GM19463 (cell line): ENCODE measurements at regions not wholly inside any gene's neighbourhood (a gene's known extent, or its start where the extent isn't known, plus 50 kb on each side); places are given as distances from the start of the nearest gene placed in this dataset.
"Not testable (repeated sequence)": the region's sequence is repeated elsewhere in the genome, so short reads cannot be mapped to it uniquely, and the experiment has no call there.

Source experiments
- ATAC-seq: cut with Tn5 transposase; IDR thresholded peaks from one replicate; pipeline ENCODE4 v1.9.1; 2021; ENCODE audit warnings: mild to moderate bottlenecking, moderate library complexity; ENCODE audit not compliant: unreplicated experiment

DNA sequence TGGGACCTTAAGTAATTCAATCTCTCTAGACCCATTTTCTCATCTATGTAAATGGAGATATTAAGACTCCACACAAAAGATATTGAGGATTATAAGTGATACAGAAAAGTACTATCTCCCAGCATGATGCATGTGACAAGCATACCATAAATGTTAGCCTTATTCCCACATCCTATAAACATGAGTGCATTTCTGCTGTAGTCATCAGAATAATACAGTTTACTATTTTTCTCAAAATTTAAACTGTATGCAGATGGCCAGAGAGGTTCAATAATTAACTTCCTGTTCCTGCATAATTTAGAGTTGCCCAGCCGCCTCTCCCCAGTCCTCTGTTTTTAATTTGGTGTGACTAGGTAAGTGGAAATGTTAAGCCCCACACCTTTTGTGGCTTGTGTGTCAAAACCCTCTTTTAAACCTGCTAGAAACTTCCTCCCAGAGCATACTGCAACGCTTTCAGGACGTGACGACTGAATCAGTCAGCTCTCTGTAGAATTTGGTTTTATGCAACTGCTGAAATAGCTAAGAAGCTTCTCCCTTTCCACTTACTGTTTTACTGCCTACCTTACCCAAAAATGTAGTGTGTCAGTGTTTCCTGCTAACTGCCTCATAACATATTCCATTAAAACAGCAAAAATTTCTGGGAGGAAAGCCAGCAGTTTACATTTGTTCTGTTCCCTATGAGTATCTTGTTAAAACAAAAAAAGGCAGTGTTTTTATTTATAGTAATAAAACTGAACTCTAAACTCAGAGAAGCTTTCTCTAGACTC is 1037.9 kb downstream of the EPHA3 start:
- ATAC-seq = no peak

GRCh38 chr3:90180096-90180495 is 1072.7 kb downstream of the EPHA3 start:
- no peak for ATAC-seq

- no peak for ATAC-seq
Observed at GRCh38 chr3:90180543-90180942, 1073.1 kb downstream of the EPHA3 start.

DNA sequence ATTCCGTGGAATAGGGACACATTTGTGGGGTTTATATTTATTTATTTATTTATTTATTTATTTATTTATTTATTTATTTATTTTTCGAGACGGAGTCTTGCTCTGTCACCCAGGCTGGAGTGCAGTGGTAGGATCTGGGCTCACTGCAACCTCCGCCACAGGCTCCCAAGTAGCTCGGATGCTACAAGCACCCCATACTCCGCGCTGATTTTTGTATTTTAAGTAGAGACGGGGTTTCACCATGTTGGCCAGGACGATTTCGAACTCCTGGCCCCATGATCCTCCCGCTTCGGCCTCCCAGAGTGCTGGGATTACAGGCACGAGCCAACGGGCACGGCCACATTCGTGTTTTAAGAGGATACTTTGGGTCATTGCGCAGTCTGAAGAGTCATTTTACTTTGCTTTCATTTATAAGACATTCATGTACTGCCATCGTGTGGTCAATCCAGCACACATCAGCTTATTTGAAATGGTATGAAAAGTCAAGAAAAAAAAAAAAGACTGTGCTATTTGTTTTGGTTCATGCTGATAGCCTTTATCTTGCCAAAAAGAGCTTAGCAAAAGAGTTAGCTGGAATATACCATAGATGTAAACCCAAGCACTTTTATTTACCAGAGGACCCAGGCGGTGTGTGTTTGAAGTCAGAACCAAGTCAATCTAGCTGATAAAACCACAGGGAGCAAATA is 1075.0 kb downstream of the EPHA3 start:
- ATAC-seq = peak; percentile 93

- no peak for ATAC-seq
Observed at GRCh38 chr3:90184861-90185260, 1077.4 kb downstream of the EPHA3 start.

DNA sequence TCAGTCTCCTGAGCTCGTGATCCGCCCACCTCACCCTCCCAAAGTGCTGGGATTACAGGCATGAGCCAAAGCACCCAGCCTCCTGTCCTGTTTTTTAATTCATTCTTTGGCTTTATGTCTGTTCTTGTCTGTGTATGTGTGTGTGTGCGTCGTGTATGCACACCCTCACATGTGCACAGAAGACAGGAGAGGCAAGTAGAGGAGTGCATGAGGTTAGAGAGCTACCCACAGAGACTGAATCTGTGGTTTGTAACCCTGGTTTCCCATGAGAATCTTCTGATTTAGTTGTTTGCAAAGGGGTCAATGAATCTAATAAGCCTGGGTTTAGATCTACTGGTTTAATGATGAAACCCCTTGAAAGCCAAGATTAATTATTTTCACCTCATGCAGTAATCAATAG is 1090.0 kb downstream of the EPHA3 start:
- not testable (repeated sequence) for ATAC-seq

- ATAC-seq = not testable (repeated sequence)
Observed at GRCh38 chr3:90202931-90203330, 1095.5 kb downstream of the EPHA3 start.

DNA sequence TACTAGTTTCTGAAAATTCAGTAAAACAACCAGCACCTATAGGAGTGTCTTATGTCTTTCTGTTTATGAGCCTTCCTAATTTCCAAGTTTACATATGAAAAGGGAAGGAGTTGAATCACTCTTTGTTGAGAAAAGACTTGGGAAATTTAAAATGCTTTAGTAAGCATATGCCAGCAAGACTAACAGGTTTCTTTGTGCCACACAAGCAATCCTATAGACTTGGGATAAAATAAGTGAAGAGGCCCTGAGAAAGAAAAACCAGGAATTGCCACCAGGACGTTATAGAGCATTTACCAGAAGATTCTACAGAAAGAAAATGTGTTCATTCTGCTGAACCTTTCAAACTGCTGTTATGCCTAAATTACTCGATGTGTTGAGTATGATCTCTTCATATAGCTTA is 1099.1 kb downstream of the EPHA3 start:
- not testable (repeated sequence) for ATAC-seq

DNA sequence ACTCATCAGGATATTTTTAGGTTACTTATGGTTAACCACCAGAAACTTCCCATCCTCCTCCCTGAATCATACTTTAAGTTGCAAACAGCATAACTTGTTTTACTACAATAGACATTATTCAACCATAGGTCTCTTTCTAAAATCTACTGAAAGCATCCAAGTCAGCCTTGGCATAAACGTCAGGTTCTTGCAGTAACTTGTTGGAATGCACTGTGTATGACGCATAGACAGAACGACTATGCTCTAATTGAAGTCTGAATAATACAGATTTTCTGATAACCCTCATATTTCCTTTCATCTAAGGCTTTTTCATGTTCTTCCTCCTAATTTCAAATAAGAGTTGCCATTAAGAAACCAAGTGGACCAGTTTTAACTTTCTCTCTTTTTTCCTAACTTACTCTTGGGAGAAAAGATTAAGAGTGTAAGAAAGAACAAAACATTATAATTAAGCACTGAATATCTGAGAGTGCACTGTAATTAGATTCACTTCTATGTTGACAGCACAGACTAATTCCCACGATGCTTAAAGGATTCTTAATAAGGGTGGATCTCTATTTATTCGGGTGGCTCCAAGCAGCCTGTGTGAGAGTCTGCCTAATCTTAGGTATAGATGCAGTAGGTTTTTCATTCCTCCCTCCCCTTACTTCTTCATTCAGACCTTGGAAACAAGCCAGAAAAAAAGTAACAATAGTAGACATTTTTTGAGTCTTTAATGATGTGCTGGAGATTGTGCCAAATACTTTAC is 1100.1 kb downstream of the EPHA3 start:
- not testable (repeated sequence) for ATAC-seq

GRCh38 chr3:90221900-90222299 is 1114.5 kb downstream of the EPHA3 start:
- no peak for ATAC-seq

- ATAC-seq = no peak
Observed at GRCh38 chr3:90241481-90241880, 1134.1 kb downstream of the EPHA3 start.

GRCh38 chr3:90253131-90253530 is 1145.7 kb downstream of the EPHA3 start:
- no peak for ATAC-seq

DNA sequence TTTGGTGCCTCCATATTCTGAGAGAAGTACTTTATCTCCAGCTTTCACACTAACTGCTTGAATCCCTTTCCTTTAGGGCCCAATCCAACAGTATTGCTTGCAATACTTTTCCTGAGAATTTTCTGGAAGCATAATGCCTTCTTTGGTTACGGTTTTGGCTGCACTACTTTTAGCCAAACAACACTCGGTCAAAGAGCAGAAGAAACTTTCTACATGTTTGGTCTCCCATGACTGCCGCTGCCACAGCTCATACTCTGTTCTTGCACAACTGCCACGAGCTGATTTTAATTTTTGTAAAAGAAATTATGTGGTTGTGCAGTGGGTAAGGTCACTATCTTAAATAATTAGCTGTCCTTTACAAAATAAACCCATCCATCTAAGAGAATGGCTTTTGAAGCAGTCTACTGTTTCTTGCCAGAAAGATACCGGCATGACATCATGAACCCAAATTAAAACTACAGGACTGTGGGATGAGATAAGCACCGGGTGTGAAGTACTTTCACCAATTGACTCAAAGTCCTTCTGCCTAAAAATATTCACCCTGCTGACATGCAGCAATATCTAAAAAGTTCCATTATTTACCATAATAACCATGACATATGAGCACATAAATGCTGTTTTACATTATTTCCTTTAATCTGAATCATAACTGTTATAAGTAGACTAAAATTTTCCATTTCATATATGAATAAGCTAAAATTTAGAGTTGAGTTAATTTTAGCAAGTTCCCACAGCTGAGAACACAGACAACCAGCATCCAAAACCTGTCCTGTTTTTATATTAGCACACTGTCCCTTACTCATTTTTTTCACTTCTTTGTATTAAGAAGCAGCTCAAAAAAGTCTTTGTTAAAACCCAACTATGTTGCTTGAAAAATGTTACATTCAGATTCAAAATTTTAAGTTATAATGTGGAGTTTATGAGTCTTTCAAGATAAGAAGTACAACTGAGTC is 1154.3 kb downstream of the EPHA3 start:
- no peak for ATAC-seq
